Renal cortex interstitium (tissue), 11 donors: ENCODE measurements at regions not wholly inside any gene's neighbourhood (a gene's known extent, or its start where the extent isn't known, plus 50 kb on each side); places are given as distances from the start of the nearest gene placed in this dataset.
"Not testable (repeated sequence)": the region's sequence is repeated elsewhere in the genome, so short reads cannot be mapped to it uniquely, and the experiment has no call there.

Source experiments
- DNase-seq, 11 donors: peaks; one replicate each; pipeline ENCODE4 v3.0.0-alpha.2; 2013; ENCODE audit warnings: low read depth in 9 of 11, low spot score in 4 of 11; ENCODE audit errors: extremely low read depth in 1 of 11

DNA sequence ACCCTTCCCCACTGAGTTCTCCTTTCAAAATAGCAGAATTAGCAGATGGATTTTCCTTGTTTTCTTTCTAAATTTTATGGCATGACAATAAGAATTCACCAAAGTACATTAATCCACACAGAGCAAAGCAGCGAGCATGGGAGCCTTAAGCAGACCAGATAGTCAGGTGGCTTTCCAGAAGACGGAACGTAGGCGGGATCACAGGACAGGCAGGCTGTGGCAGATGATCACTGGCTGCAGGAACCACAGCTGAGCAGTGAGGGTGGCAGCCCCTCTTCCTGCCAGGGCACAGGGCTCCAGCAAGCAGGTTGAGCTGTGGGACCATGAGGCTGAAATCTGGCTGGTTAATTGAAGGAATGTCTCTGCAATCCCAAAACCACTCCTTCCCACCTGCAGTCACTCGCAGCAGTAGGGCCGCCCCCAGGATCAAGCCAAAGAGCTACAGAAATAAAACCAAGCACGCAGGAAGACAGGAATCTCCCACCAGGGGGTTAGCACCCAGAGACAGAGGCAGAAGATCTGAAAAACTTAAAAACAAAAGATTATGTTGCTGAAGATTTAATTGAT, 259.9 kb downstream of the EIPR1 start:
- no peak for DNase-seq

DNA sequence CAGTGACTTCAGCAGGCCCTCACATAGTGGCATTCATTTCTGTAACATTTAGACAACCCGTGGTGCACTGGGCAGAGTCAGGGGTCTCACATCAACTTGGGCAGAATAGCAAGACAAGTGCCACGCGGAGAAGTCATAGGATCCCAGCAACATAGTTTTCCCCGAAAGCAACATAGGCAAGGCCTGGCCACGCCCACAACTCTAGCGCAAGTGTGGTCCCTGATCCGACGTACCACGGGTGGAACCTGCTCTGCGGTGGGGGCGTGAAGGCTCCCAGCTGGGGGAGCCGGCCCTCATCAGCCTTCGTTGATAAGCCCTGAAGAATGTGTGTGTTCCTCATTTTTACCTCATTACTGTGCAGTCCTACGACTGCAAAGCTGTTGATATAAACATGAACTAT, 261.2 kb downstream of the EIPR1 start:
- DNase-seq: no peak

DNA sequence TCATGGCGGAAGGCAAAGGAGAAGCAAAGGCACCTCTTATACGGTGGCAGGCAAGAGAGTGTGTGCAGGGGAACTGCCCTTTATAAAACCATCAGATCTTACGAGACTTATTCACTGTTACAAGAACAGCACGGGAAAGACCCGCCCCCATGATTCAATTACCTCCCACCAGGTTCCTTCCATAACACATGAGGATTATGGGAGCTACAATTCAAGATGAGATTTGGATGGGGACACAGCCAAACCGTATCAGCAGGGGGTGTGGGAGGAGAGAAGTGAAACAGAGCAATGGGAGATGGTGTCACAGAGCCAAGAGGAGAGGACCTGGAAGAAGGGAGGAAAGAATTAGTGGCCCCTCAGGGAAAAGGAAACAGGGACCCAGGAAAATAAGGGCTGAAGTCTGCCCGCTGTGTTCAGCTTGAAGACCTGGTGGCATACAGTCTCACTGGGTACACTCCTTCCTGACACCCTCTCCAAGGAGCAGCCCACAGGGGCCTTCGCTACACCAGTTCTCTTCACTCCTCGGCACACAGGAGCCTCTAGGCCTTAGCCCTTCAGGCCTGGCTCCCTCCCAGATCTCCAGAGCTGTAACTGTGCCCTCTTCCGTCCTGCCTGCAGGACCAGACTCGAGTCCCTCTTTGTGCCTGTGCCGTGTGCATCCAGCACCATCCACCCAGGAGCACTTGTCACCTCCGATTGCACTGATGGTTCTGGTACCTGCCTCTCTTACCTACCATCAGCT, 262.1 kb downstream of the EIPR1 start:
- DNase-seq: no peak

DNA sequence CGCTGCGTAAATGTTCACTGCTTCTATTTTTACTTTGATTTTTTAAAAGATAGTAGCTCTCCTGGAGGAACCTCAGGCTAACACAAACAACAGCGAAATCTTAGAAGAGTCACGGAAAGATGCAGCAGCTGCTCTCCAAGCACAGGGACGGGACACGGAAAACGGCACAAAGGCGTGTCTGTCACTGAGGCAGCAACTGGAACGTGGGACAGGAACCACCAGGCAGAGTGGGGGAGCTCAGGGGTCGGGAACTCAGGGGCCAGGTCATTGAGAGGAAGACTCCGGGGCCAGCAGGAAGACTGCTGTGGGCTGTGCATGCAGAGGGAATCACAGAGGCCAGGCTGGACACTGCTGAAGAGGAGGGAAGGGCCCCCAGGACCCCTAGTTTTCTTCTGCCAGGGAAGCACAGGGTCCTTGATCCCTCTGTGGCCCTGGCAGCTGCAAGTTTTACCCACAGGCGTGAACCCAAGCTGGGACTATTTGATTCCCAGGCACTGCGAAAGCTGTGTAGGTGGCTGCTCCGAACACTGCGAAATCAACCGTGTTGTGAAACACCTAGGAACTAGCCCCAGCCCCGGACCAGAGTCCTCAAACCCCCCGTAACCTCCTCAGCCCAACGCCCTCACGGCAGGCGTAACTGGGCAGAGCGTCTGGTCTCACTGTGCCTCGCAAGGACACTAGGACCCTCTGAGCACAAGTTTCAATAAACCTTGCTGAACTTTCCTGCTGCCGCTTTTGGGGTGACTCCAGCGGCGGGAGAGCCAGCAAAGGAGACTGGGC, 263.0 kb downstream of the EIPR1 start:
- DNase-seq: no peak

DNA sequence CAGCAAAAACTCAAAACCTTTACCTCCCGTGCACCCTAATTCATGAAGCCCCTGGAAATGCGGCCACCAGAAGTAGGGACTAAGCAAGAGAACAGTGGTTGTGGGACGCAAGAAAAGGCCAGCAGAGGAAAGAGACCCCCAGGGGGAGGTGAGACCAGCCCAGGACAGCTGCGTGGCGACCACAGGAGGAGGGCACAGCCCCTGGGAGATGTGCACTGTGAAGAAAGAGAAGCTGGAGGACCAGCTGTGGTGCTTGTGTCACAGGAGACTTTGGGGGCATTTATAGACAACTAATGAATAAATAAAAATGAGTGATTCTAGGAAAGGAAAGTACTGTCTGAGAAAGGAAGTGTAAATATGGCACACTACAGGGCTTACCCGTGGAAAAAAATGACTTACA, 263.8 kb downstream of the EIPR1 start:
- no peak for DNase-seq

DNA sequence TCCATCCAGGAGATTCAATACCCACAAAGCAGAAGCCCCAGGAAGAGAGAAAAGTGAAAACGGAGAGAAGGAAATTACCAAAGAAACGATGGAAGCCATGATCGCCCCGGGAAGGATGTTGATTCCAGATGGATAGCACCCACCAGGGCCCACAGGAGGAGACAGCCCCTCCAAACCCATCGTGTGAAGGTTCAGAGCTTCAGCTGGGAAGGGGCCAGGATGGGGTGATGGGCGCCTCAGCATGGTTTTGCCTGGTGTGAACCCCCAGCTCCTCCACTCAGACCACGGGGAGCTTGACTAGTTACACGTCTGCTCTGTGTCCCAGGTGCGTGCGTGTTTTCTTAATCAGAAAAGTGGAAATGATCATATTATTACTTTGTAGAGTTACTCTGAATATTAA, 264.5 kb downstream of the EIPR1 start:
- no peak for DNase-seq

DNA sequence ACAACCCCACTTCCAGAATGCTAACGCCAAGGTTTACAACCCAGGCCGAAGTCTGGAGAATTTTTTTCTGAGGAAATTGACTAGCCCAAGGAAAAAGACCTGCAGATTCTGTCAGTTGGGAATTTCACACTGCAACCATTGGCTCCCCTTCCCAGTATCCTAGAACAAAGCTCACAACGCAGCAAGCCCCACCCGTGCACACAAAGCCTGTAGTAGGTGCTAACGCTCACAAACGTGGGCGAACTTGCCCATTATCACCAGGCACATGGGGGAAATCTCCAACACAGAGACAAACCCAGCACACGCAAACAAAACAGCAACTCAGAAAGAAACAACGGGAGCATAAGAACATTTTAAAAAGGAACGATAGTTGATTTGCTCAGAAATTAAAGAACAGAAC, 265.1 kb downstream of the EIPR1 start:
- DNase-seq: no peak

DNA sequence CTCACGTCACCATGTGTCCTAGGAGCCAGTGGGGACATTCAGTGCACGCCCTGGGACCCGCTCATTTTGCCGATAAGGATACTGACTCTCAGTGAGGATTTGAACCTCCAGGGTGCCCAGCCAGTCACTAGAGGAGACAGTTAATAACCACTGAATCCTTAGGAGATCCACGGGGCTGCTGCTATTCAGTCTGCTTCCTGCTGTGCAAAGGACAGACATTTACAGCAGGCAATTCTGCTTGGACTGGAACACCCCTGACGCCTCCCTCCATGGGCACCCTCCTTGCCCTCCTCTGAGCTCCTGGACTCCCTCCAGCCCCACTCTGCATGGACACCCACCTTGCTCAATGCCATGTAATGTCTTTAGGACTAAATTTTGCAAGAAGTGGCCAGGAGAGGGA, 265.5 kb downstream of the EIPR1 start:
- no peak for DNase-seq

DNA sequence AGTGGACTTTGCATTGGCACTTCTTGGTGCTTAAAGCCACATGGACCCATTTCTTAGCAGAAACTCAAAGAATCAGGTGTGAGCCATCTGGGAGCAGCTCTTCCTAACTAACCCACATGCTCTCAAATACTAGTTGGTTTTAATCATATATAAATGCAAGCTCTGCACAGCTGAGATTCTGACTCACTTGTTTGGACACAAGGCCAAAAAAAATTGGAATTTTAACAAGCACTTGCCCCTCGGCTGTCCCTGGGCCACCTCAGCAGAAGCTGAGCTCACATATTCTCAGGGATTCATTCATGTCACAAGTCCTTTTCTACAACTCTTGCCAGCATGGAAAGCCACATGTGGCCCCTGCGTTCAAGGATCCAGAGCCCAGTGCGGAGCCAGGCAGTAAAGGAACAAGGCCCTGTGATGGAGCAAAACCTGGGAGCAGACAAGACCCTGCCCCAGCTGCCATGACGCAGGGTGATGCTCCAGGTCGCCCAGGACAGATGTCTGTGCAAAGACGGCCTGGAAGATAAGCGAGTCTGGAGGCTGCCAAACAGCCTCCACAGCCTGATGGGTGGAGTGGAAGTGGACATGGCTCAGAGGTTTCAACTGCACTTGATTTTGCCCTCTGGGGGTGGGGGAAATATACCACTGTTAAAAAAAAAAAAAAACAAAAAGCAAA, 266.5 kb downstream of the EIPR1 start:
- DNase-seq: no peak

DNA sequence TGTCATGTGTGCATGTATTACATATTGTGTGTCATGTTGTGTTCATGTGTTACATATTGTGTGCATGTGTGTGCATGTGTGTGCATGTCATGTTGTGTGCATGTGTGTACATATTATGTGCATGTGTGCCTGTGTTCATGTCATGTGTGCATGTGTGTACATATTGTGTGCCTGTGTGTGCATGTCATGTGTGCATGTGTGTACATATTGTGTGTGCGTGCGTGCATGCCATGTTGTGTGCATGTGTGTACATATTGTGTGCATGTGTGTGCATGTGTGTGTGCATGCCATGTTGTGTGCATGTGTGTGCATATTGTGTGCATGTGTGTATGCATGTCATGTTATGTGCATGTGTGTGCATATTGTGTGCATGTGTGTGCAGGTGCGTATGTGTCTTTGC, 267.1 kb downstream of the EIPR1 start:
- no peak for DNase-seq

DNA sequence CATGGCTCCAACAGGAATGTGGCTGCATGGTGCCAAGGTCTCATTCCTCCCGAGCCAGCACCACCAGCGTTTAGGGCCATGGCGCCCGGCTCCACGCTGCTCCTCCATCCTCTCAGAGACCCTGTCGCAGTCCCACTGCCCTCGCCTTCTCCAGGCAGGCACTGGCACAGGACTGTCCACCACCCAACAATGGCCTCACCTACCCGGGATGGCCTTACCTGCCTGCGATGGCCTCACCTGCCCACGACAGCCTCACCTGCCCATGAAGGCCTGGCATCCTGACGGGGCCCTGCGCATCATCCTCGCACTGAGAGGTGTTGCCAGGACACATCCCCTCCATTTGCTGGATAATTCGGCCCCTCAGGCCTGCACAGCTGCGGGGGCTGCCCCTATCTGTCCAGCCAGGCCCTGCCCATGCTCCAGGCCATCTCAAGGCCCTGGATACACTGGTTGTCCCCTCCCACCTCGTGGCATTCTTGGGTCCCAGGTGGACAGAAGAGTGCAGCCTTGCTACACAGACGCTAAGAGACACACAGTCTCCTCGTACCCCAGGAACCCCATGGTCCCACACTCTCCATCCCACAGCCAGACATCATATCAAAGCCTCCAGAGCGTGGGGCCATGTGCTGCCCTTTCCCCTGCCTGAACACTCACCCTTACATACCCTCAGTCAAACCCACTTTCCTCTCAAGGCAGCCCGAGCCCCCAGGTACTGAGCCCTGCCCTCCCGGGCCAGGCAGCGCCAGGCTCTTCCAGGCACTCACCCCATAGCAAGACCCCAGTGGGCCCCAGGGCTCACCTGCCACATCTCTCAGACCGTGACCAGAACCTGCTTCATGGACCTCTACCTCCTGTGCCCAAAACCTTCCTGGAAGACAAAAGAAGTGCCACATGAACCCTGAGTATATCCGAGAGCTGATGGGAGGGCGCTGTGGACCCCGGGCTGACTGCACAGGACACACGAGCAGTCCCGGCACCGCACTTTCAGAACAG, 268.6 kb downstream of the EIPR1 start:
- DNase-seq: no peak

DNA sequence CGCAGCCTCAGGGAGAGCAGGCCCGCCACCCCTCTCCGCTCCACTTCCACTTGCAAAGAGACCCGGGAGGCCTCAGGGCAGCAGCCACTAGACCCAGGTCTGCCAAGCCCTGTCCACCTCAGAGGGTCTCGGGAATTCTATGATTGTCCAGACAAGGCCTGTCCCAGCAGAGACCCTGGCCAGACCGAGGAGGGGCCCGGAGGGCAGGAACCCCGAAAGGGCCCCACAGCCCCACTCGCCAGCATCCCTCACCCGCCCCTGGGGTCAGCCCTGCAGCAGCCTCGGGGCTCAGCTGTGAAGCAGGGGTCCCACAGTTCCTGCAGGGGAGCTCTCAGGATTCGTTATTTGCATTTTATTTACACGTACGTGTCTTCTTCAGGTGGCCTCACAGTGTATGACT, 269.5 kb downstream of the EIPR1 start:
- no peak for DNase-seq

DNA sequence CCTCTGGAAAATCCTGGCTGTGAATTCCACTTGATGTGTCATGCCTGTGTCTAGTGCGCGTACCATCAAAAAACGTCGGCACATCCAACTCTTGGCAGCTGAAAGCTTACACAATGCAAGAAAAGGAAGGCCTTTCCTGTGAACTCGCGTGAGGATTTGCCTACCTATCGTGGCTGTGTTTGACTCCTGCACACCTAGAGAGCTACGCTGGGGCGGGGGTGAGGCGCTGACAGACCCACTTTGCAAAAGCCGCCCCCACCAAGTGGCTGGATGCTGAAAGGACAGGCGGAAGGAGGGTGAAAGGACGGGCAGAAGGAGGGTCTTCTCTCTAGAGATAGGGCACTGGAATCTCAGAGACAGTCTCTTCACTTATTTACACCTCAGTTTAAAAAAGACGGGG, 270.1 kb downstream of the EIPR1 start:
- no peak for DNase-seq

DNA sequence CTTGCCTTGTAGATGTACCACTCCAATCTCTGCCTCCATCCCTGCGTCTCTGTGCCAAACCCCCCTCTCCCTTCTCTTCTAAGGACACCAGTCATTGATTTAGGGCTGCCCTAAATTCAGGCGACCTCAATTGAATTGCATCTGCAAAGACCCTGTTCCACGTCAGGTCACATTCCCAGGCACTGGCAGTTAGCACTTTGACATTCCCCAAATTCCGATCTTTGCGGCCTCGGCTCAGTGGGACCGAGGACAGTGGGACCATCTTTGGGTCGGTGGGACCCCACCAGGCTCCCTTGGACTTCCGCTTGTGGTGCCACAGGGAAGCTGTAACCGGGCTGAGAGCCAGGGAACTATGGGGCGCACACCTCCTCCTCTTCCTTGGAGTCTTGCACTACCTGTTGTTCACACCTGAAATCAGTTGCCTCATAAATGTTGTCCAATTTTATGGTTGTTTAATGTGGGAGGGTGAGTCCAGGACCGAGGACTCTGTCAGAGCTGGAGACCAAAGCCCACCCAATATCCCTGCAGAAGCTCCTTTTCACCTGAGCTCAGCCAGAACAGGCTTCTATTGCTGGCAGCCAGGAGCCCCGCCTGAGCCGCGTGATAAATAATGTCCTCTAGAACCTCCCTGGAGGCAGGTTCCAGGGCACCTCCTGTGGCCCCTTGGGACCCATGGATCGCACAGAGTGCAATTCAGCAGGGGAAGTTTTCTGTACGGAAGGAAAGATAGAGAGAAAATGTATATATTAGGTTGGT, 271.6 kb downstream of the EIPR1 start:
- no peak for DNase-seq

DNA sequence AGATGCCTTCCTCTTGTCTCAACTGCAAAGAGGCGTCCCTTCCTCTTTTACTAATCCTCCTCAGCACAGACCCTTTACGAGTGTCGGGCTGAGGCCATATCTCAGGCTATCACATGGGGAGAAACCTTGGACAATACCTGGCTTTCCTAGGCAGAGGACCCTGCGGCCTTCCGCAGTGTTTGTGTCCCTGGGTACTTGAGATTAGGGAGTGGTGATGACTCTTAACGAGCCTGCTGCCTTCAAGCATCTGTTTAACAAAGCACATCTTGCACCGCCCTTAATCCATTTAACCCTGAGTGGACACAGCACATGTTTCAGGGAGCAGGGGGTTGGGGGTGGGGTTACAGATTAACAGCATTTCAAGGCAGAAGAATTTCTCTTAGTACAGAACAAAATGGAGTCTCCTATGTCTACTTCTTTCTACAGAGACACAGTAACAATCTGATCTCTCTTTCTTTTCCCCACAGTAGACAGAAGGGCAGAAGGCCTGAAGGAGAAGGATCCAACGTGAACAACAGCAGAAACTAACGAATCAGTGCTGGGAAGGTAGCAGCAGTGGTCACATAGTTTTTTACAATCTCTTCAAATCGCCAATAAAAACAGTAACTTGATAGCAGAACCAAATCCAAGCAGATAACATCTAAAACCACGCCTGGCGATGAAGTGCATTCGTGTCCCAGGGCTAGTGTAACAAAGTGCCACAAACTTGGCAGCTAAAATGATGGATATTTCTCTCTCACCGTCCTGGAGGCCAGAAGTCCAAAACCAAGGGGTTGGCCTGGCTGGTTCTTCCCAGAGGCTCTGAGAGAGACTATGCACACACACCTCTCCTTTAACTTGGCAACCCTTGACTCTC, 272.4 kb downstream of the EIPR1 start:
- DNase-seq: not testable (repeated sequence)

DNA sequence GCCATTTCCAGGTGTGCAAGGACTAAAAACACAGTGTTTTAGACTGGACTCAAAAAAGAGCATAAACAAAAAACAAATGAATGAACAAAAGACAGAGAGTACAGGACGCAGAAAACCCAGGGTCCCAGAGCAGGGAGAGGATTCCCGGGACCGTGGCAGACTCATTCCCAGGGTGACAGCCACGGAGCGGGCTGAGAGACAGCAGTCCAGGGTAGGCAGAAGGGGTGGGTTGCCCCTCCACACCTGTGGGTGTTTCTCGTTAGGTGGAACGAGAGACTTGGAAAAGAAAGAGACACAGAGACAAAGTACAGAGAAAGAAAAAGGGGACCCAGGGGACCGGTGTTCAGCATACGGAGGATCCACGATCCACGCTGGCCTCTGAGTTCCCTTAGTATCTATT, 273.4 kb downstream of the EIPR1 start:
- DNase-seq: no peak

DNA sequence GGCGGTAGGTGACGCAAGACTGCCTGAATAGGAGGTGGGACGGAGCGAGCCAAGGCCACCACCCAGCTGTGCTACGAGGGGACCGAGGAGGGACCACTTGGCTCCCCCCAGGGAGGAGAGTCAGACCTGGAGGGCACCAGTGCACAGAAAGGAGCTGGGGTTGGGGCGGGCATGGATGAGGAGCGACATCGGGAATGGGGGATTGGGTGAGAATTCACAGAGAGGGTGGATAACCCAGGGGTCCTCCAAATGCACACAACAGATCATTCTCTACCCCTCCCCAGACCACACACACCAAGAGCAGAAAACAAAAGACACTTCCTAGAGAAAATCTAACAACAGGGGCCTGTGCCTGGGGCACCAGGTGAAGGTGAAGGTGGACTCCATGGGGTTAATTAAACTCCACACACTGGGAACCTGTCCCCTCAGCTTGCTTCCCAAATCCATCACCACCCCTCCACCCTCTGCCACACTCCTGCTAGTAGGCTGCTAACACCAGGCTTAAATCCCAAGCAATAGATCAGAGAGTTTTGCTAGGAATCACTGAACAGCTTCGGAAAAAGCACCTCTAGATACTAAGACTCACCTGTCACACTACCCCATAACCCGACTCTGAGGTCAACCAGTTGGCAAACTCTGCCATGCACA, 274.6 kb downstream of the EIPR1 start:
- no peak for DNase-seq
